ENCODE measurements at regions not wholly inside any gene's neighbourhood (a gene's known extent, or its start where the extent isn't known, plus 50 kb on each side); places are given as distances from the start of the nearest gene placed in this dataset.

GRCh38 chr5:171509467-171509866 lies 90.0 kb downstream of the FGF18 start:
- no peak for DNase-seq

- DNase-seq: no peak
These were observed 93.0 kb downstream of the FGF18 start for GRCh38 chr5:171512397-171512796.

- no peak for DNase-seq
These were observed 94.1 kb downstream of the FGF18 start for GRCh38 chr5:171513591-171513990.

GRCh38 chr5:171518916-171519315 lies 99.5 kb downstream of the FGF18 start:
- DNase-seq: no peak

- peak; percentile 55 for DNase-seq
These were observed 101.1 kb downstream of the FGF18 start for GRCh38 chr5:171520300-171521174.

GRCh38 chr5:171521219-171521633 lies 101.8 kb downstream of the FGF18 start:
- DNase-seq: peak; percentile 94

- DNase-seq: no peak
These were observed 102.2 kb downstream of the FGF18 start for GRCh38 chr5:171521679-171522078.

GRCh38 chr5:171523781-171524180 lies 104.3 kb downstream of the FGF18 start:
- no peak for DNase-seq

- DNase-seq: no peak
These were observed 105.0 kb downstream of the FGF18 start for GRCh38 chr5:171524466-171524865.

- no peak for DNase-seq
These were observed 105.6 kb downstream of the FGF18 start for GRCh38 chr5:171525085-171525484.

- no peak for DNase-seq
These were observed 108.6 kb downstream of the FGF18 start for GRCh38 chr5:171528036-171528435.

GRCh38 chr5:171528865-171529614 lies 109.6 kb downstream of the FGF18 start:
- DNase-seq: no peak

- DNase-seq: no peak
These were observed 112.2 kb downstream of the FGF18 start for GRCh38 chr5:171531638-171532037.

- no peak for DNase-seq
These were observed 113.7 kb downstream of the FGF18 start for GRCh38 chr5:171533153-171533552.

GRCh38 chr5:171534043-171534895 lies 114.8 kb downstream of the FGF18 start:
- no peak for DNase-seq

- DNase-seq: no peak
These were observed 115.7 kb downstream of the FGF18 start for GRCh38 chr5:171535162-171535561.

- peak; percentile 80 for DNase-seq
These were observed 117.8 kb downstream of the FGF18 start for GRCh38 chr5:171537070-171537849.

GRCh38 chr5:171537923-171538537 lies 118.6 kb downstream of the FGF18 start:
- no peak for DNase-seq

- DNase-seq: no peak
These were observed 119.2 kb downstream of the FGF18 start for GRCh38 chr5:171538681-171539080.

GRCh38 chr5:171540865-171541264 lies 121.4 kb downstream of the FGF18 start:
- DNase-seq: no peak

- DNase-seq: no peak
These were observed 121.9 kb downstream of the FGF18 start for GRCh38 chr5:171541341-171541776.
